Spinal cord (tissue), 9 donors: ENCODE measurements at regions not wholly inside any gene's neighbourhood (a gene's known extent, or its start where the extent isn't known, plus 50 kb on each side); places are given as distances from the start of the nearest gene placed in this dataset.
A peak's percentile ranks its signal among the peaks of the same experiment; 100 is the strongest.

Experiments used
- DNase-seq, 6 donors: peaks; one replicate each; pipeline versions ENCODE4 v3.0.0 to v3.0.0-alpha.2; 2013 to 2015; ENCODE audit warnings: low spot score in 6 of 6, low read depth in 4 of 6
- H3K27ac ChIP-seq: one replicate; pipeline ENCODE4 v1.5.1; 2013; ENCODE audit warnings: low read depth, low read length, control low read depth
- H3K27me3 ChIP-seq: one replicate; pipeline ENCODE4 v1.6.1; 2013; ENCODE audit warnings: low read length; ENCODE audit not compliant: control insufficient read depth, insufficient read depth
- H3K36me3 ChIP-seq: one replicate; pipeline ENCODE4 v1.6.1; 2013; ENCODE audit warnings: low read length; ENCODE audit not compliant: control insufficient read depth, insufficient read depth
- H3K4me1 ChIP-seq: one replicate; pipeline ENCODE4 v1.6.1; 2013; ENCODE audit warnings: low read length; ENCODE audit not compliant: control insufficient read depth, insufficient read depth
- H3K4me3 ChIP-seq: one replicate; pipeline ENCODE4 v1.5.1; 2013; ENCODE audit warnings: low read depth, low read length, control low read depth
- H3K9me3 ChIP-seq: one replicate; pipeline ENCODE4 v1.6.1; 2013; ENCODE audit warnings: low read length; ENCODE audit not compliant: control insufficient read depth, insufficient read depth
- WGBS: methylation state at CpG from one replicate; pipeline ENCODE4 v1.1.5; 2013; ENCODE audit warnings: missing lambda C conversion rate; ENCODE audit not compliant: insufficient coverage; 5-methylcytosine and 5-hydroxymethylcytosine counted together
- donor health status: healthy.

- no peak for DNase-seq
- H3K27me3 ChIP-seq = no peaks in the 10 kb centered on the region
- no peaks in the 10 kb centered on the region for H3K36me3 ChIP-seq
- WGBS = 95% methylated on average over 2 of the region's 4 CpGs
- H3K4me3 ChIP-seq = no peak overlapping the region
- no peaks in the 10 kb centered on the region for H3K9me3 ChIP-seq
- no peak overlapping the region for H3K27ac ChIP-seq
- H3K4me1 ChIP-seq = no peaks in the 10 kb centered on the region
Measured at GRCh38 chr17:14474591-14474990, 173.7 kb downstream of the HS3ST3B1 start.

- no peaks in the 10 kb centered on the region for H3K36me3 ChIP-seq
- H3K9me3 ChIP-seq = no peaks in the 10 kb centered on the region
- peak overlapping the region; percentile 10 for H3K27ac ChIP-seq
- peak in 1 of 6 donors; percentile 53 for DNase-seq
- WGBS = no CpG with 5 or more reads among the region's 7 CpGs
- H3K4me1 ChIP-seq = no peaks in the 10 kb centered on the region
- H3K27me3 ChIP-seq = no peaks in the 10 kb centered on the region
- H3K4me3 ChIP-seq = no peak overlapping the region
Measured at GRCh38 chr17:14471052-14471451, 170.2 kb downstream of the HS3ST3B1 start.

- no peaks in the 10 kb centered on the region for H3K9me3 ChIP-seq
- no peaks in the 10 kb centered on the region for H3K36me3 ChIP-seq
- no peaks in the 10 kb centered on the region for H3K4me1 ChIP-seq
- DNase-seq = no peak
- WGBS = 86% methylated on average over 2 of the region's 4 CpGs
- no peak overlapping the region for H3K4me3 ChIP-seq
- peak overlapping the region; percentile 26 for H3K27ac ChIP-seq
- no peaks in the 10 kb centered on the region for H3K27me3 ChIP-seq
Measured at GRCh38 chr17:14470417-14470816, 169.5 kb downstream of the HS3ST3B1 start.

- no peaks in the 10 kb centered on the region for H3K4me1 ChIP-seq
- H3K36me3 ChIP-seq = no peaks in the 10 kb centered on the region
- no peaks in the 10 kb centered on the region for H3K9me3 ChIP-seq
- no peak for DNase-seq
- H3K27ac ChIP-seq = no peak overlapping the region
- H3K27me3 ChIP-seq = no peaks in the 10 kb centered on the region
- WGBS = 100% methylated on average over 1 of the region's 3 CpGs
- no peak overlapping the region for H3K4me3 ChIP-seq
Measured at GRCh38 chr17:14469971-14470370, 169.1 kb downstream of the HS3ST3B1 start.

DNA sequence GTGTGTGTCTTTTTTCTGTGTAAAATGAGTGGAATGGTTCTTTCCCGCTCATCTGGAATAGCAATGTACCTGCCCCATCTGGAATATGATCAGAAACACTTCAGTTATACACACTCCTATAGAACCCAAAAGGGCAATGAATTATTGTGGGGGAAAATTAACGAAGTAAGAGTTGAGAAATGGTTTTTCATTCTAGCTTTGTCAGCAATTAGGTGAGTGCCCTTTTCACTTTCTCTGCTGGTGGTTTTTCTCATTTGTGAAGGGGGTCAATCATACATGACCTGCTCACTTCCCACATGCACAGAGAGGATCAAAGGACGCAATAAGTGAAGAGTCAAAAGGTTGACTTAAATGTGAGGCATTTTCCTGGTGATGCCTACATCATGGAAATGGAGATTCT is 168.0 kb downstream of the HS3ST3B1 start:
- no peaks in the 10 kb centered on the region for H3K9me3 ChIP-seq
- no peaks in the 10 kb centered on the region for H3K4me1 ChIP-seq
- H3K36me3 ChIP-seq = no peaks in the 10 kb centered on the region
- no CpG with 5 or more reads among the region's 3 CpGs for WGBS
- no peak for DNase-seq
- no peak overlapping the region for H3K4me3 ChIP-seq
- H3K27me3 ChIP-seq = no peaks in the 10 kb centered on the region
- H3K27ac ChIP-seq = no peak overlapping the region

DNA sequence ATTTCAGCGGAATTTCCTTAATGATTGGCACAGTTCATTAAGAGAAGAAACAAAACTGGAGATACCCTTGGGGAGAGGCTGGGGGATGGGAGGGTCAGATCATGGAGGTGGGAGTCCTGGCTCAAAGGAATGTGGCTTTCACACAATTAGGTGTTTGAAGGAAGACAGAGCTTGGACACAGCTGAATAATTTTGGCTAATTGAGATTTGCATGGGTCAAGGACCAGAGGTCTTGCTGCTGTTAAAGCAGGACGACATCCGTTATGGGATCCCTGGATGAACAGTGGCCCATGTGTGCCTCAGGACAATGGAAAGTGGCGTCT is 160.3 kb downstream of the HS3ST3B1 start:
- H3K4me1 ChIP-seq = no peaks in the 10 kb centered on the region
- WGBS = 49% methylated on average over 4 of the region's 4 CpGs
- no peaks in the 10 kb centered on the region for H3K27me3 ChIP-seq
- H3K27ac ChIP-seq = no peak overlapping the region
- H3K9me3 ChIP-seq = no peaks in the 10 kb centered on the region
- no peak overlapping the region for H3K4me3 ChIP-seq
- no peak for DNase-seq
- H3K36me3 ChIP-seq = no peaks in the 10 kb centered on the region

DNA sequence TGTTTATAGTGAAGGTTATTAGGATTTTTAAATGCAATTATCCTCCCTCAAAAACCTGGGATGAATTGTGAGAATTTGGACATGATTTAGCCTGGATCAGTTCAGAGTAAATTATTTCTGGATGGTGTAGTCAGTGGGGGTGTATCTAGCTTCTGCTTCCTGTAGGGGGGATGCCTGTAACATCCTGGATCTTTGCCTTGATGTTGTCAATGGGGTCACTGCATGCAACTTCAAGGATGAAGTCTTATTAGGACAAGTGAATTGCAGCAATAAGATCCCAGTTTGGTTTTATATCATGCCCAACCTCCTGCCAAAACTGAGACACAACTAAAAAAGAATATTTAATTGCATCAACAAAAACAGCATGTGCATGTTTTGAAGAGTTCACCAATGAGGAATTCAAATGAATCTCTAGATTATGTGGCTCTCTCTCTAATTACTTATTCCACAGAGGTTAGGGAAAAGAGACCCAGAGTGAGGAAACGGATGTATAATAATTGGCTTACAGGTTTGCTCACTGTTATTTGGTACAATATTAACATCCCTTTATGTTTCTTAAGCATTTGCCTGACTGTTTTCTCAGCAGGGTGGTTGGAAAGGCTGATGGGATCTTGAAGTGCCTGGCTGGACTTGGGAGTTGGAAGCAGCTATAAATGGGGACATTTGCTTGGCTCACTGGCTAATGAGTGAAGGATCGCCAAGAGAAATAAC is 159.8 kb downstream of the HS3ST3B1 start:
- WGBS = 57% methylated on average over 1 of the region's 2 CpGs
- no peaks in the 10 kb centered on the region for H3K36me3 ChIP-seq
- DNase-seq = peak in 2 of 6 donors; percentile 57 to 83
- no peaks in the 10 kb centered on the region for H3K4me1 ChIP-seq
- H3K27ac ChIP-seq = no peak overlapping the region
- no peak overlapping the region for H3K4me3 ChIP-seq
- no peaks in the 10 kb centered on the region for H3K27me3 ChIP-seq
- no peaks in the 10 kb centered on the region for H3K9me3 ChIP-seq

GRCh38 chr17:14459955-14460354 is 159.1 kb downstream of the HS3ST3B1 start:
- no peaks in the 10 kb centered on the region for H3K9me3 ChIP-seq
- no peak overlapping the region for H3K27ac ChIP-seq
- WGBS = 100% methylated on average over 1 of the region's 5 CpGs
- no peak for DNase-seq
- no peaks in the 10 kb centered on the region for H3K36me3 ChIP-seq
- no peaks in the 10 kb centered on the region for H3K27me3 ChIP-seq
- no peaks in the 10 kb centered on the region for H3K4me1 ChIP-seq
- no peak overlapping the region for H3K4me3 ChIP-seq

DNA sequence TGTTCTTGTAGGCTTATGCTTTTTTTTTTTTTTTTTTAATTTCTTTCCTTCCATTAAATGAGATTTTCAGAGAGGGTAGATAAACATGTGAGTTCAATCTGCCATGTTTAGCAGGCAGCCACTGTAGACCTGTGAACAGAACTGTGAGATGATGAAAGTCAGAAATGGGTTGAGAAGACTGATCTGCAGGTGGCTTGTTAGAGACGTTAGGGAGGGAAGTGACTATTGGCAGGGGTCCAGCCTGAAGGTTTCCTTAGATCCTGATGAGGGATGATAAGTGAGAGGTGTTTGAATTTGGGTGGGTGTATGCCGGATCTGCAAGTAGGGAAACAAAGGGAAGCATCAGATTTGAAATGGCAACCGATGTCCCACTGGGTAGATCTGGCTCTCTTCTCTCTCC is 157.8 kb downstream of the HS3ST3B1 start:
- WGBS = 46% methylated on average over 2 of the region's 3 CpGs
- Histone ChIP-seq H3K9me3 (no peaks in the 10 kb centered on the region), H3K36me3 (no peaks in the 10 kb centered on the region), H3K27ac (no peak overlapping the region), H3K4me1 (no peaks in the 10 kb centered on the region), H3K27me3 (no peaks in the 10 kb centered on the region), H3K4me3 (no peak overlapping the region)
- DNase-seq = peak in 1 of 6 donors; percentile 28

DNA sequence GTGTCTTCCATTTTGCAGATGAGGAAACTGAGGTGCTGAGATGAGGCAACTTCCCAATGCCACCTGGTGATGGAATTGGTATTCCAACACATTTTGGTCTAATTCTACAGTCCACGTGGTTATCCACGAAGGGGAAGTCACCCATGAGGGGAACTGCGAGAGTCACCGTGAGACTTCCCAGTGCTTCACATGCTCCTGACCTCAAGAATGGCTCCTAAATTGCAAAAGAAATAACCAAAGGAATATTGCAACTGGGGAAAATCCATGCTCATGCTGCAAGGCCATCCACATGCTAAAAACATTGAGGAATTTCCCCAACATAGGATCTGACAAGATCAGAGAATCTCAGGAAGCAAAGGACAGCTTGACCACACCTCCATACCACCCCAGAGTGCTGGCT is 153.9 kb downstream of the HS3ST3B1 start:
- Histone ChIP-seq H3K4me3 (no peak overlapping the region), H3K36me3 (no peaks in the 10 kb centered on the region), H3K27me3 (no peaks in the 10 kb centered on the region), H3K27ac (no peak overlapping the region), H3K9me3 (no peaks in the 10 kb centered on the region), H3K4me1 (no peaks in the 10 kb centered on the region)
- WGBS = 98% methylated on average over 4 of the region's 4 CpGs
- DNase-seq = no peak
